ENCODE measurements at regions not wholly inside any gene's neighbourhood (a gene's known extent, or its start where the extent isn't known, plus 50 kb on each side); places are given as distances from the start of the nearest gene placed in this dataset.

DNA sequence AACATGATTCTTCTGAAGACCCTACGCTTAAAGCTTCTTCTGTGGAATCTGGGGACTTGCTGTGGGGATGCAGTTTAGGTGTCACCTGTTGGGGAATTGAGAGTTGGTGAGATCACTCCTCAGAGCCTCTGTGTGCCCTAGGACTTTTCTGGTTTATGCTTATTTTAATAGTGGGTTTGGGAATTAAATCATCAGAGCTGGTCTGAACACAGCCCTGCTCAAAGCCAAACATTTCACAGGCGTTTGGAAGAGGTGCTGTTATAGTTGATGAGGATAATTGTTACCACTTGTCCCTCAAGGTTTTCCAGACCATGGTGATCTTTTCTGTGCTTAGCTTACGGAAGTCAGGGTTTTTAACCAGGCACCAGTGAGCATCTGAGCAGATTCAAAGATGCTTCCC is 106.1 kb downstream of the EBLN1 start:
- Histone ChIP-seq H3K9me3 (no peaks in the 10 kb centered on the region), H3K4me1 (no peaks in the 10 kb centered on the region), H3K27me3 (no peaks in the 10 kb centered on the region), H3K27ac (no peak overlapping the region), H3K4me3 (no peak overlapping the region), H3K36me3 (no peaks in the 10 kb centered on the region)
- no peak for FAIRE-seq
- intact Hi-C loops (cut with DNase I): no loop called here
- 35 to 73% methylated on average over 3 of the region's 3 CpGs for WGBS, 2 donors
- DNase-seq: no peak
- TF ChIP-seq, protein P1, sequence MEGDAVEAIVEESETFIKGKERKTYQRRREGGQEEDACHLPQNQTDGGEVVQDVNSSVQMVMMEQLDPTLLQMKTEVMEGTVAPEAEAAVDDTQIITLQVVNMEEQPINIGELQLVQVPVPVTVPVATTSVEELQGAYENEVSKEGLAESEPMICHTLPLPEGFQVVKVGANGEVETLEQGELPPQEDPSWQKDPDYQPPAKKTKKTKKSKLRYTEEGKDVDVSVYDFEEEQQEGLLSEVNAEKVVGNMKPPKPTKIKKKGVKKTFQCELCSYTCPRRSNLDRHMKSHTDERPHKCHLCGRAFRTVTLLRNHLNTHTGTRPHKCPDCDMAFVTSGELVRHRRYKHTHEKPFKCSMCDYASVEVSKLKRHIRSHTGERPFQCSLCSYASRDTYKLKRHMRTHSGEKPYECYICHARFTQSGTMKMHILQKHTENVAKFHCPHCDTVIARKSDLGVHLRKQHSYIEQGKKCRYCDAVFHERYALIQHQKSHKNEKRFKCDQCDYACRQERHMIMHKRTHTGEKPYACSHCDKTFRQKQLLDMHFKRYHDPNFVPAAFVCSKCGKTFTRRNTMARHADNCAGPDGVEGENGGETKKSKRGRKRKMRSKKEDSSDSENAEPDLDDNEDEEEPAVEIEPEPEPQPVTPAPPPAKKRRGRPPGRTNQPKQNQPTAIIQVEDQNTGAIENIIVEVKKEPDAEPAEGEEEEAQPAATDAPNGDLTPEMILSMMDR (IDR thresholded peaks at IDR 0.05): no peak
- ATAC-seq: no peak

DNA sequence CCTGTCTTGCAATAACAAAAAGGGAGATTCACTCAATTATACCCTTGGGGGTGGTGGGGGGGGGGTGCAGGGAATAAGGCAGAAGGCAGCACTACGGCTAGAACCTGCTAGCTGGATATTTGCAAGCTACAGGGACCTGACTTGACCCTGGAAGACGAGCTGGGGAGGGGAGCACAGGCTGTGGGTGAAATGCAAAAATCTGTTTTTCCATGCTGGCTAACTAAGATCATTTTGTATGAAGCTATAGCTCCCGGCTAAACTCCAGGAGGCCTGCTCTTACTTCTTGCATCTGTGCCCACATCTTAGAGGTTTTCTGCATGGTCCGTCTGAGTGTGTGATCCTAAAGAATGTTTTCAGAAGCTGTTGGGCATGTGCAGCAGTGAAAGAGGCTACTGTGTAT is 106.6 kb downstream of the EBLN1 start:
- intact Hi-C loops (cut with DNase I): no loop called here
- TF ChIP-seq, protein P1 (IDR thresholded peaks at IDR 0.05): no peak
- no peak for FAIRE-seq
- Histone ChIP-seq H3K4me3 (no peak overlapping the region), H3K4me1 (no peaks in the 10 kb centered on the region), H3K36me3 (no peaks in the 10 kb centered on the region), H3K9me3 (no peaks in the 10 kb centered on the region), H3K27me3 (no peaks in the 10 kb centered on the region), H3K27ac (no peak overlapping the region)
- DNase-seq: no peak
- WGBS, 2 donors: 47 to 54% methylated on average over 4 of the region's 4 CpGs
- ATAC-seq: no peak

DNA sequence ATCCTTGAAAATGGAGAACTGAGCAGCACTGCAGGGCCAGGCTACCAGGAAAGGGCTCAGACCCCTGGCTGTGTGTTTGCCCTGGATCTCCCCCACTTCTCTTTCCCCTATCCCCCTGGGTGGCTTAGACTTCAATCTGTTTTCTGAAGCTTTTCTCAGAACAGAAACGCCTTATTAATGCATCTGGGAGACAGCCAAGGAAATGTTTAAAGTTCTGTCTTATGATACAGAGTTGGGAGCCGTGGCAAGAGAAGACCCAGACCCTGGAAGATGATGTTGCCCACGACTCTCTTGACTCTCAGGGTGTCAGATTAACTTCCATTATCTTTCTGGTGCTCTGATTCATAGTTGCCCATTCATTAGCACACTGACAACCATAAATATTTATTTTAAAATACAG is 107.1 kb downstream of the EBLN1 start:
- DNase-seq (no peak), FAIRE-seq (no peak), ATAC-seq (no peak)
- H3K4me3 ChIP-seq: no peak overlapping the region
- H3K9me3 ChIP-seq: no peaks in the 10 kb centered on the region
- H3K27ac ChIP-seq: no peak overlapping the region
- intact Hi-C loops (cut with DNase I): no loop called here
- no peaks in the 10 kb centered on the region for H3K4me1 ChIP-seq
- no peaks in the 10 kb centered on the region for H3K36me3 ChIP-seq
- TF ChIP-seq, protein P1 (IDR thresholded peaks at IDR 0.05): no peak
- no peaks in the 10 kb centered on the region for H3K27me3 ChIP-seq
- WGBS, 2 donors: 32 to 35% methylated on average over 3 of the region's 3 CpGs

DNA sequence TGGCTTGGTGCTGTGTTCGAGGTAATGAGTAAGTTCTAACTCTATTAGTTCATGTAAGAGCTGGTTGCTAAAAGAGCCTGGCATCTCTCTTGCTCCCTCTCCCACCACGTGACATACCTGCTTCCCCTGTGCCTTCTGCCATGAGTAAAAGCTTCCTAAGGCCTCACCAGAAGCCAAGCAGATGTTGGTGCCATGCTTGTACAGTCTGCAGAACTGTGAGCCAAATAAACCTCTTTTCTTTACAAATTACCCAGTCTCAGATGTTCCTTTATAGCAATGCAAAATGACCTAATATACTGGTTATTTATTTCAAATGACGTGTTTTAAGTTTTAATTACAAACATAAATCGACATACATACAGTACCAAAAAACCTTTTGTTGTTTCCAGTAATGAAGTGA is 101.7 kb upstream of the DNAJC1 start:
- Histone ChIP-seq H3K4me3 (no peak overlapping the region), H3K27me3 (no peaks in the 10 kb centered on the region), H3K9me3 (no peaks in the 10 kb centered on the region), H3K4me1 (no peaks in the 10 kb centered on the region), H3K27ac (no peak overlapping the region), H3K36me3 (no peaks in the 10 kb centered on the region)
- DNase-seq (no peak), ATAC-seq (no peak), FAIRE-seq (no peak)
- intact Hi-C loops (cut with DNase I): no loop called here
- 71% methylated on average over 4 of the region's 4 CpGs for WGBS, 2 donors
- TF ChIP-seq, protein P1 (IDR thresholded peaks at IDR 0.05): no peak

DNA sequence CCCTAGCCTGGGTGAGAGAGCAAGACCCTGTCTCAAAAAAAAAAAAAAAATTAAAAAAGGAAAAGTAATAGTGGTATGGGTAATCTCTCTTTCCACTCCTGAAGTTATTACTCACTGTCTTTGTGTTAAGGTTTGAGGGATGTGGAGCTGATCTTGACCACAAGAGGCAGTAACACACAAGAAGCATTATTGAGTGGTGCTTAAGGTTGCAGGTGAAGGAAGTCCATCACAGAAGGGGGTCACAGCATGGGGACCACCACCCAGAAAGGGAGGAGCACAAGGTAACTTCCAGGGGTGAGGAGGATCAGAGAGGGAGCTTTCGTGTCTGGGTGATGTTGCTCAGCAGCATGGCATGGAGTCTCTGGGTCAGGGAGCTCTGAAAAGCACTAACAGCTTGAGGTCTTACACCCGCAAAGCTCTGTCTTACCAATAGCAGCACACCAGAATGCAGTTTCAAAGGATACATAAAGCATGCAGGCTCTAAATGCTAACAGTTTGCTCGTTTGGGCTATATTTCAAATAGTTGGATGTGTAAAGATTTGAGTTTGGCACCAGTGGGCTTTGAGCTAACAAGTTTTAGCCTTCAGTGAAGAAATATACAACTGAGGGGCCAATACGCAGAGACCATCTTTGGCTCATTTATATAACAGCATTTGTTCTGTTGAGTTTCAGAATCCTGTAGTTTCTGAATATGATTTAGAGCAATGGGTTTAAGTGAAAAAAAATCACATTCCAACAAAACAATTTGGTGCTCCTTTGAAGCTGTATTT is 100.4 kb upstream of the DNAJC1 start:
- Histone ChIP-seq H3K27me3 (no peaks in the 10 kb centered on the region), H3K9me3 (no peaks in the 10 kb centered on the region), H3K36me3 (no peaks in the 10 kb centered on the region), H3K4me3 (no peak overlapping the region), H3K27ac (no peak overlapping the region), H3K4me1 (no peaks in the 10 kb centered on the region)
- 69 to 74% methylated on average over 4 of the region's 4 CpGs for WGBS, 2 donors
- TF ChIP-seq, protein P1 (IDR thresholded peaks at IDR 0.05): peak in 1 of 4 donors; percentile 9
- DNase-seq: no peak
- no peak for ATAC-seq
- no peak for FAIRE-seq
- intact Hi-C loops (cut with DNase I): no loop called here

All from pancreas (tissue), 10 donors.